HG03571 (cell line): ENCODE measurements at regions not wholly inside any gene's neighbourhood (a gene's known extent, or its start where the extent isn't known, plus 50 kb on each side); places are given as distances from the start of the nearest gene placed in this dataset.
"Not testable (repeated sequence)": the region's sequence is repeated elsewhere in the genome, so short reads cannot be mapped to it uniquely, and the experiment has no call there.

Source experiments
- ATAC-seq: cut with Tn5 transposase; IDR thresholded peaks from one replicate; pipeline ENCODE4 v1.9.1; 2021; ENCODE audit not compliant: unreplicated experiment

- ATAC-seq: no peak
Measured at GRCh38 chrX:122625821-122626220, 558.3 kb upstream of the GRIA3 start.

GRCh38 chrX:122626871-122627270, 557.2 kb upstream of the GRIA3 start:
- no peak for ATAC-seq

GRCh38 chrX:122641136-122641535, 542.9 kb upstream of the GRIA3 start:
- ATAC-seq: no peak

GRCh38 chrX:122641826-122642225, 542.3 kb upstream of the GRIA3 start:
- ATAC-seq: no peak

- not testable (repeated sequence) for ATAC-seq
Measured at GRCh38 chrX:122655256-122655655, 528.8 kb upstream of the GRIA3 start.

- ATAC-seq: no peak
Measured at GRCh38 chrX:122666601-122667000, 517.5 kb upstream of the GRIA3 start.

- ATAC-seq: no peak
Measured at GRCh38 chrX:122667667-122668066, 516.4 kb upstream of the GRIA3 start.

GRCh38 chrX:122703762-122704161, 480.3 kb upstream of the GRIA3 start:
- ATAC-seq: no peak

- ATAC-seq: no peak
Measured at GRCh38 chrX:122739770-122740169, 444.3 kb upstream of the GRIA3 start.

GRCh38 chrX:122770581-122770980, 413.5 kb upstream of the GRIA3 start:
- ATAC-seq: no peak

- ATAC-seq: no peak
Measured at GRCh38 chrX:122771933-122772332, 412.1 kb upstream of the GRIA3 start.

GRCh38 chrX:122777766-122778165, 406.3 kb upstream of the GRIA3 start:
- no peak for ATAC-seq

- ATAC-seq: no peak
Measured at GRCh38 chrX:122783918-122784317, 400.2 kb upstream of the GRIA3 start.

- no peak for ATAC-seq
Measured at GRCh38 chrX:122787231-122787630, 396.8 kb upstream of the GRIA3 start.

GRCh38 chrX:122788216-122788615, 395.9 kb upstream of the GRIA3 start:
- ATAC-seq: no peak

- no peak for ATAC-seq
Measured at GRCh38 chrX:122790376-122791095, 393.5 kb upstream of the GRIA3 start.

- ATAC-seq: no peak
Measured at GRCh38 chrX:122813876-122814275, 370.2 kb upstream of the GRIA3 start.

GRCh38 chrX:122816288-122816687, 367.8 kb upstream of the GRIA3 start:
- ATAC-seq: no peak

- ATAC-seq: no peak
Measured at GRCh38 chrX:122817321-122817955, 366.6 kb upstream of the GRIA3 start.

- ATAC-seq: no peak
Measured at GRCh38 chrX:122818068-122818467, 366.0 kb upstream of the GRIA3 start.

GRCh38 chrX:122833230-122833629, 350.8 kb upstream of the GRIA3 start:
- ATAC-seq: no peak

GRCh38 chrX:122835886-122836285, 348.2 kb upstream of the GRIA3 start:
- no peak for ATAC-seq

- ATAC-seq: no peak
Measured at GRCh38 chrX:122850326-122850725, 333.8 kb upstream of the GRIA3 start.
